Activated naive CD8-positive, alpha-beta T cell treated with anti-CD3 and anti-CD28 coated beads, Interleukin-2, amount 10 ng/mL, durations not matched to agents 7 days and 5 days (primary cell): ENCODE measurements at regions not wholly inside any gene's neighbourhood (a gene's known extent, or its start where the extent isn't known, plus 50 kb on each side); places are given as distances from the start of the nearest gene placed in this dataset.
A peak's percentile ranks its signal among the peaks of the same experiment; 100 is the strongest.
"Not testable (repeated sequence)": the region's sequence is repeated elsewhere in the genome, so short reads cannot be mapped to it uniquely, and the experiment has no call there.

ENCODE experiments used
- ATAC-seq: fragments of 150-1000 bp; cut with Tn5 transposase; one replicate; pipeline ENCODE4 v1.10.0; 2021; ENCODE audit warnings: low read depth, moderate library complexity
- POLR2A ChIA-PET: fragments of 350-600 bp; sonication (Branson Sonifier 250); formaldehyde crosslinking; loops from one replicate; lab custom pipeline; 2021; ENCODE audit warnings: antibody characterized with exemption; lab: Charles Lee
- DNase-seq: peaks from one replicate; pipeline ENCODE4 v3.0.0; 2021
- H3K27ac Mint-ChIP-seq: one replicate; pipeline ENCODE4 v1.8.0; 2022; ENCODE audit warnings: mild to moderate bottlenecking, mixed read lengths
- H3K27me3 Mint-ChIP-seq: one replicate; pipeline ENCODE4 v1.8.0; 2022; ENCODE audit warnings: mild to moderate bottlenecking, moderate library complexity, mixed read lengths
- H3K36me3 Mint-ChIP-seq: one replicate; pipeline ENCODE4 v1.8.0; 2021; ENCODE audit warnings: mild to moderate bottlenecking, mixed read lengths
- H3K4me1 Mint-ChIP-seq: one replicate; pipeline ENCODE4 v1.8.0; 2021; ENCODE audit warnings: mixed read lengths
- H3K4me3 Mint-ChIP-seq: one replicate; pipeline ENCODE4 v1.8.0; 2022; ENCODE audit warnings: mild to moderate bottlenecking, moderate library complexity, mixed read lengths
- H3K9me3 Mint-ChIP-seq: one replicate; pipeline ENCODE4 v1.8.0; 2021; ENCODE audit warnings: mixed read lengths

- no peak for ATAC-seq
- H3K27ac Mint-ChIP-seq: no peak overlapping the region
- peaks cover 1% of the 10 kb centered on the region for H3K9me3 Mint-ChIP-seq
Measured at GRCh38 chr1:181178241-181178879, 89.9 kb downstream of the IER5 start.

DNA sequence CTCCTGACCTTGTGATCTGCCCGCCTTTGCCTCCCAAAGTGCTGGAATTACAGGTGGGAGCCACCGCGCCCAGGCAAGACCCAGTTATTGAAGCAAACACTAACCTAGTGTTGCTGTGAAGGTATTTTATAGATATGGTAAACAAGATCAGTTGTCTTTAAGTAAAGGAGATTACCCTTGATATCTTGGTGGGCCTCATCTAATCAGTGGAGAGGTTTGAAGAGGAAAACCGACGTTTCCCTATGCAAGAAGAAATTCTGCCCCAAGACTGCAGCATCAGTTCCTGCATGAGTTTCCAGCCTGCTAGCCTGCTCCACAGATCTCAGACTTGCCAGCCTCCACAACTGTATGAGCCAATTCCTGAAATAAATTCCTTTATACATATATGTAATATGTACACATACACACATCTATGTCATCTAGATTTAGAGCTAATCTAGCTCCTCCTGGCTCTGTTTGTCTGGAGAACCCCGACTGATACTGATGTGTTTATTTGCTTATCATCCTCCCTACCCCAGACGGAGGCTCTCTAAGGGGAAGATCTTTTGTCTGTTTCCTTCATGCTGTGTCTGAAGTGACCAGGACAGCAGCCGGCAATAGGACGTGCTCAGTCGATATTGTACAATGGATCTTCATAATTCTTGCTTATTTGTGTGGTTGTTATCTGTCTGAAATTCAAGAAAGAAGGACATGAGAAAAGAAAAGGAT, 90.9 kb downstream of the IER5 start:
- H3K4me3 Mint-ChIP-seq: no peak overlapping the region
- no peak overlapping the region for H3K27ac Mint-ChIP-seq
- POLR2A ChIA-PET: no interaction called here

More at GRCh38 chr1:181178241-181178879, 89.9 kb downstream of the IER5 start:
- Mint-ChIP-seq H3K36me3 (no peaks in the 10 kb centered on the region), H3K27me3 (peaks cover 7% of the 10 kb centered on the region), H3K4me1 (peaks cover 13% of the 10 kb centered on the region), H3K4me3 (no peak overlapping the region)
- POLR2A ChIA-PET: no interaction called here
- no peak for DNase-seq

DNA sequence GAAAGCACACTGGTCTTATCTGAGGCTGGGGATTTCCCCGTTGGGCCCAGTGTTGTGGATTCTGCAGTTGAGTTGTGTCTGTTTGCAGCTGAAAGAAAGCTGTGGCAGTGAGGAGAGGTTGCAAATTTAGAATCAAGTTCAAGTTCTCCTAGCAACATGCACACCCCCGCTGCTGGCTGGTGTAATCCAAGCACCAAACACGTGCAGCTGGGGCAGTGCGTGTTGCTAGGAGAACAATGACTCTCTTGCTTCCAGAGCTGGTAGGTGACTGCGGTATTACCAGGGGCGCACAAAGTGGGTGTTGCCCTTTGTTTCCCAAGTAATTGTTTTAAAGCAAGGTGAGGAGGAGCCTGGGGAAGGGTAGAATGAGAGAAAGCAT, 91.5 kb downstream of the IER5 start:
- Mint-ChIP-seq H3K36me3 (no peaks in the 10 kb centered on the region), H3K27ac (no peak overlapping the region), H3K4me1 (peaks cover 10% of the 10 kb centered on the region), H3K9me3 (no peaks in the 10 kb centered on the region), H3K27me3 (peaks cover 18% of the 10 kb centered on the region), H3K4me3 (no peak overlapping the region)
- ATAC-seq (peak; percentile 22), DNase-seq (no peak)
- POLR2A ChIA-PET: no interaction called here

More for the DNA sequence above, 90.9 kb downstream of the IER5 start:
- Mint-ChIP-seq H3K27me3 (peaks cover 13% of the 10 kb centered on the region), H3K9me3 (no peaks in the 10 kb centered on the region), H3K36me3 (no peaks in the 10 kb centered on the region), H3K4me1 (peaks cover 10% of the 10 kb centered on the region)
- no peak for DNase-seq
- ATAC-seq: no peak

- H3K9me3 Mint-ChIP-seq: no peaks in the 10 kb centered on the region
- no peaks in the 10 kb centered on the region for H3K36me3 Mint-ChIP-seq
- peaks cover 10% of the 10 kb centered on the region for H3K4me1 Mint-ChIP-seq
- H3K4me3 Mint-ChIP-seq: no peak overlapping the region
- no peak for DNase-seq
- H3K27me3 Mint-ChIP-seq: peaks cover 21% of the 10 kb centered on the region
- ATAC-seq: no peak
- POLR2A ChIA-PET: no interaction called here
- no peak overlapping the region for H3K27ac Mint-ChIP-seq
Measured at GRCh38 chr1:181180407-181181031, 92.0 kb downstream of the IER5 start.

- no peak for ATAC-seq
- H3K27me3 Mint-ChIP-seq: peaks cover 27% of the 10 kb centered on the region
Measured at GRCh38 chr1:181181792-181182585, 93.5 kb downstream of the IER5 start.

DNA sequence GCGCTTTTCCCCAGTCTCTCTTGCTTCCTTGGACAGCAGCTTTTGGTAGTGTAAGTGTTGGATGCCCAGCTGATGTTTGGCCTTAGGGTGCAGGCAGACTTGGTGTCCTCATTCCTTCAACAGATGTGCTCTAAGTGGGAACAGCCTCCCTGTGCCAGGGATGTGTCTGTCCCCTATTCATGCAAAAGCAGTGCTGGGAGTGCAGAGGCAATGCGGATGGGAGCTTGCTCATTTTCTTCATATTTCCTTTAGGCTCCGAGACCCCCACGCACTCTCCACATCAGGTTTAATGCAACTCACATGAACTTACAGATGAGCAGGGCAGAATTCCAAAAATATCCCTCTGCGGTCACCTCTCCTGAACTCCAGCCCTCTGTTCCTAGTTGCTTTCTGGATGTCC, 96.1 kb downstream of the IER5 start:
- Mint-ChIP-seq H3K4me3 (no peak overlapping the region), H3K36me3 (no peaks in the 10 kb centered on the region), H3K27ac (no peak overlapping the region), H3K27me3 (peaks cover 30% of the 10 kb centered on the region), H3K4me1 (peaks cover 8% of the 10 kb centered on the region), H3K9me3 (no peaks in the 10 kb centered on the region)
- no peak for ATAC-seq
- no peak for DNase-seq
- POLR2A ChIA-PET: no interaction called here

More at GRCh38 chr1:181181792-181182585, 93.5 kb downstream of the IER5 start:
- H3K36me3 Mint-ChIP-seq: no peaks in the 10 kb centered on the region
- no peak for DNase-seq
- no peak overlapping the region for H3K4me3 Mint-ChIP-seq
- H3K9me3 Mint-ChIP-seq: no peaks in the 10 kb centered on the region
- H3K27ac Mint-ChIP-seq: no peak overlapping the region
- POLR2A ChIA-PET: no interaction called here
- H3K4me1 Mint-ChIP-seq: peaks cover 10% of the 10 kb centered on the region

DNA sequence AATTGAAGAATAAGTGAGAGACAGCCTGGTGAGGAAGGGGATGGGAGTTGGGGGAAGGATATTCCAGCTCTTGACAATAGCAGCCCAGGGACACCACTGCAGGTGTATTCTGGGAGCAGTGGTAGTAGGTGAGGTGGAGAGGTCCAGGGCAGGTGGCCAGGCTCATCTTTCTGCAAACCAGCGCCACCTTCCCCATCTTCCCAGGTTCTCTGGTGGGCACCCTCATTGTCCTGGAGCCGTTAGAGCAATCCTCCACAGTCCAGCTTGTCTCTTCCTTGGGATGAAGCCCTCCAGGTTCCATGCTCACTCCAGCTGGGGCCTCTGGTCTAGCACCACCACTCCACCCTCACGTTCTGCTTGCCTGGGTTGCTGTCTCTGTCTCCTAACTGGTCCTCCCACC, 97.0 kb downstream of the IER5 start:
- Mint-ChIP-seq H3K36me3 (no peaks in the 10 kb centered on the region), H3K27ac (no peak overlapping the region), H3K27me3 (peaks cover 28% of the 10 kb centered on the region), H3K4me3 (no peak overlapping the region), H3K4me1 (peaks cover 1% of the 10 kb centered on the region), H3K9me3 (no peaks in the 10 kb centered on the region)
- POLR2A ChIA-PET: no interaction called here
- DNase-seq (no peak), ATAC-seq (no peak)

DNA sequence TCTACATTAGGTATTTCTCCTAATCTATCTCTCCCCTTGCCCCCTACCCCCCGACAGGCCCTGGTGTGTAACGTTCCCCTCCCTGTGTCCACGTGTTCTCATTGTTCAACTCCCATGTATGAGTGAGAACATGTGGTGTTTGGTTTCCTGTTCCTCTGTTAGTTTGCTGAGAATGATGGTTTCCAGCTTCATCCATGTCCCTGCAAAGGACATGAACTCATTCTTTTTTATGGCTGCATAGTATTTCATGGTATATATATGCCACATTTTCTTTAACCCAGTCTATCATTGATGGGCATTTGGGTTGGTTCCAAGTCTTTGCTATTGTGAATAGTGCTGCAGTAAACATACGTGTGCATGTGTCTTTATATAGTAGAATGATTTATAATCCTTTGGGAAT, 97.6 kb downstream of the IER5 start:
- H3K27ac Mint-ChIP-seq: not testable (repeated sequence)

DNA sequence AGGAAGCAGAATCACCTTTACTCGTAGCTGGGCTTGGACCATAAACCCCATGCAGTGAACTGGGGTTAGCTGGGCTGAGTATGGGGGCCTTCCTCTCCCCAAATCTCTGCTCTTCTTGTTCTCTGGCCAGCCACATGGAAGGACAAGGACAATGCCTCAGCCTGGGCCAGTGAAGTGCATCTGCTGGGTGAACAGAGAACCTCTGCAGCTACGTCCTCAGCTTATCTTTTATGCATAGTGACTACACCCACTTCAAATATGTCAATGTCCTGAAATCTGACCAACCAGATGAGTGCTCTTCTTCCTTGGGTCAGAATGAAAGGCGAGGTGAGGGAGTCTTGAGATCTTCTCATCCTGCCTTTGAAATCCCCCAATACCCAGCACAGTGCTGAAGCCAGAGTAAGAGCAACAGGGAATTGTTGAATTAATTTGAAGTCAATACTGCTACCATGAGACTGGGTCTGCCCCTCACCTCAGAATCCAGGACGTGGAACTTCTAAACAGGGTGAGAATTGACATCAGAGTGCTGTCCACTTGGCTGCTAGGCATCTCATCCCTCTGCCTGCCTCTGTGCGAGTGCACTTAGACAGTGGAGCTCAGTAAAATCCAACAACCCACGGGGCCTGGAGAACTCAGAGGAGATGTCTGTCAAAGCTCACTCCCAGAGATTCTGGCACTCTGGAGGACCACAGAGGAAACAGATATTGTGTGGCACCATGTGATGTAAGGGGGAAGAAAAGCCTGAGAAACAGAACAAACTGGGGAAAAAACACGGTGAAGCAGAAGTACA, 99.0 kb downstream of the IER5 start:
- POLR2A ChIA-PET: no interaction called here
- DNase-seq: no peak
- H3K27ac Mint-ChIP-seq: no peak overlapping the region
- peaks cover 1% of the 10 kb centered on the region for H3K4me1 Mint-ChIP-seq
- H3K36me3 Mint-ChIP-seq: no peaks in the 10 kb centered on the region
- peaks cover 30% of the 10 kb centered on the region for H3K27me3 Mint-ChIP-seq
- ATAC-seq: no peak
- H3K4me3 Mint-ChIP-seq: no peak overlapping the region
- no peaks in the 10 kb centered on the region for H3K9me3 Mint-ChIP-seq

More for the DNA sequence above, 97.6 kb downstream of the IER5 start:
- H3K36me3 Mint-ChIP-seq, ATAC-seq, H3K9me3 Mint-ChIP-seq, DNase-seq, H3K4me3 Mint-ChIP-seq, POLR2A ChIA-PET, H3K4me1 Mint-ChIP-seq: not testable (repeated sequence)
- peaks cover 32% of the 10 kb centered on the region for H3K27me3 Mint-ChIP-seq

GRCh38 chr1:181189245-181189644, 100.7 kb downstream of the IER5 start:
- Mint-ChIP-seq H3K27me3 (peaks cover 25% of the 10 kb centered on the region), H3K4me3 (no peak overlapping the region), H3K9me3 (no peaks in the 10 kb centered on the region), H3K4me1 (peaks cover 1% of the 10 kb centered on the region), H3K36me3 (no peaks in the 10 kb centered on the region), H3K27ac (no peak overlapping the region)
- POLR2A ChIA-PET: interaction anchor here (1.2 to 2.7 kb wide), 2 partner anchors 207 to 236 kb away, joined by 4 to 9 read pairs; no protein-coding TSS in a partner anchor
- DNase-seq (no peak), ATAC-seq (no peak)

DNA sequence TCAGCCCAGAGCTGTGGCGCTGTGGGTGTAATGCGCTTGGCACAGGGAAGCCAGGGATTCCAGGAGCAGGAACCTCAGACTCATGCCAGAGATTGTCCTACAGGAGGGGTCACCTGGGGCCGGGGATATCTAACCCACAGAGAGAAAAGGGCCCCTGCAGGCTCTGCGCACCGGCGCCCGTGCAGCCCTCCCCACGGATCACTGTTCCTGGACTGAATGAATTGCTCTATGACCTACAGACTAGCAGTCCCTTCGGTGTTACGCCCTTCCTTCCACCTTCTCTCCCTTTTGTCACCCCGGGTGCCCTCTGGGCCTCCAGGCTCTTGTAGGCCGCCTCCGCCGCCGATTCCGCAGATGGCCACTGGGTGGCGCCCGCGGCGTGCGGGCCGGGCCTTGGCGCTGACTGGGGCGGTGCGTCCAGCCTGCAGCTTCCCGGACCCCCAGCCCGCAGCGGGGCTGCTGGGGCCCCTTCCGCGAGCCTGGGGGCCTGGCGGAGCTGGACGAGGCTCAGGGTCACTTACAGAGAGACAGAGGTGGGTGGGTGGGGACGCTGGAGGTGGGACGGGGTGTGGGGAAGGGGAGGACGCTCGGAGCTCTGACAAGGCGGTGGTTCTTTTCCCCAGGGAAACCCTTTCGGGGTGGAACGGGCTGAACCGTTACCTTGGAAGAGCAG, 101.3 kb downstream of the IER5 start:
- Mint-ChIP-seq H3K36me3 (no peaks in the 10 kb centered on the region), H3K27ac (no peak overlapping the region), H3K9me3 (no peaks in the 10 kb centered on the region), H3K4me1 (peaks cover 1% of the 10 kb centered on the region), H3K4me3 (no peak overlapping the region), H3K27me3 (peaks cover 21% of the 10 kb centered on the region)
- ATAC-seq (peak; percentile 89), DNase-seq (peak; percentile 94)
- POLR2A ChIA-PET: interaction anchor here (1.2 to 2.7 kb wide), 2 partner anchors 207 to 235 kb away, joined by 4 to 9 read pairs; no protein-coding TSS in a partner anchor

DNA sequence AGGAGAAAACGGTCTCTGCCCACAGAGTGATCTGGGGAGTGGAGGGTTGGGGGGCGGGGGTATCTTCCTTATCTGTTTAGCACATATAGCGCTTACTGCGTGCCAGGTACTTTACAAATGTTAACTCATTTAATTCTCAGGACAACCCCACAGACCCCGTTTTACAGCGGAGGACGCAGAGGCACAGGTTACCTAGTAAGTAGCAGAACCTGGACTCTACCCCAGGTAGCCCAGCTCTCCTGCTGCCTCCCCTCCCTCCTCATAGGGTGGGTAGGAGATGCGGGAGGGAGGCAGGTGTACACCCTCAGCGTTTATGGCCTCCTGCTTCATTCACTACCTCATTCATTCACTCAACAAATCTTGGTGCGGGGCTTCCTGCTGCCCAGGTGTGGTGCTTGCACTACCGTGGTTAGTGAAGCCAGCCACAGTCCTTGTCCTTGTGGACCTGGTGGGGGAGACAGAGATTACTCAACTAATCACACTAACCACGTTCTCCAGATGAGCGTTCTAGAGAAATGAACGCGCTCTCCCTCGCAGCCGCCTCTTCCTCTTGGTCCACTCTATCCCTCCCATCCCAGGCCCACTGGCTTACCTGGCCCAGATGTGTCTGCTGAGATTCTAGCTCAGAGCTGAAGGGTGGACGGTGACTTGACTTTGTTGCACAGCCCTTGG, 102.0 kb downstream of the IER5 start:
- peaks cover 17% of the 10 kb centered on the region for H3K27me3 Mint-ChIP-seq
- DNase-seq (no peak), ATAC-seq (no peak)
- peaks cover 1% of the 10 kb centered on the region for H3K4me1 Mint-ChIP-seq
- H3K36me3 Mint-ChIP-seq: no peaks in the 10 kb centered on the region
- no peak overlapping the region for H3K27ac Mint-ChIP-seq
- no peaks in the 10 kb centered on the region for H3K9me3 Mint-ChIP-seq
- H3K4me3 Mint-ChIP-seq: no peak overlapping the region
- POLR2A ChIA-PET: interaction anchor here (1.2 to 2.7 kb wide), 2 partner anchors 206 to 234 kb away, joined by 4 to 9 read pairs; no protein-coding TSS in a partner anchor
